ENCODE measurements at regions not wholly inside any gene's neighbourhood (a gene's known extent, or its start where the extent isn't known, plus 50 kb on each side); places are given as distances from the start of the nearest gene placed in this dataset.

DNA sequence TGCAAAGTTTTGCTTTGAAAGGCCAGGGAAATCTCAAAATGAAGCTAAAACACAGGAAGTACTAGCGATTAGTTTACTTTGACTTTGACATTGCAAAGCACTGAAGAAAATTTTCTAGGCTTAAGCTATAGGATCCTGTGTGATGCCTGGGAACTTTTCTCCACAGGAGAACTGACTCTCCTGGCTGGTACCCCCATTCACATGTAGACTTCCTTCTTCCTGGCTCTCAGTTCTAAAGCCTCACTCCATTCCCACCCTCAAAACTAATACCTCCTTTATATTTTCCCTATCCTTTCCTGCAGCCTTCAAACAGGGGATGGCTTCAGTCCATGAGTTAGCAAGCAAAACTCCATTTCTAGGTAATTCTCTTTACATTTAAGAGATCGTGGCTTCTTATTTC lies 189.5 kb downstream of the SLITRK1 start:
- no peak overlapping the region for H3K4me2 ChIP-seq (replicated peaks; ENCODE audit: low read depth, low read length, poor library complexity, severe bottlenecking)
- DNase-seq (no peak), ATAC-seq (ENCODE audit: low read depth) (no peak)
- TF ChIP-seq EZH2 (IDR thresholded peaks at IDR 0.05; ENCODE audit: borderline replicate concordance, insufficient read depth, low read depth, low read length, poor library complexity, severe bottlenecking) = no peak
- TF ChIP-seq, protein P1, sequence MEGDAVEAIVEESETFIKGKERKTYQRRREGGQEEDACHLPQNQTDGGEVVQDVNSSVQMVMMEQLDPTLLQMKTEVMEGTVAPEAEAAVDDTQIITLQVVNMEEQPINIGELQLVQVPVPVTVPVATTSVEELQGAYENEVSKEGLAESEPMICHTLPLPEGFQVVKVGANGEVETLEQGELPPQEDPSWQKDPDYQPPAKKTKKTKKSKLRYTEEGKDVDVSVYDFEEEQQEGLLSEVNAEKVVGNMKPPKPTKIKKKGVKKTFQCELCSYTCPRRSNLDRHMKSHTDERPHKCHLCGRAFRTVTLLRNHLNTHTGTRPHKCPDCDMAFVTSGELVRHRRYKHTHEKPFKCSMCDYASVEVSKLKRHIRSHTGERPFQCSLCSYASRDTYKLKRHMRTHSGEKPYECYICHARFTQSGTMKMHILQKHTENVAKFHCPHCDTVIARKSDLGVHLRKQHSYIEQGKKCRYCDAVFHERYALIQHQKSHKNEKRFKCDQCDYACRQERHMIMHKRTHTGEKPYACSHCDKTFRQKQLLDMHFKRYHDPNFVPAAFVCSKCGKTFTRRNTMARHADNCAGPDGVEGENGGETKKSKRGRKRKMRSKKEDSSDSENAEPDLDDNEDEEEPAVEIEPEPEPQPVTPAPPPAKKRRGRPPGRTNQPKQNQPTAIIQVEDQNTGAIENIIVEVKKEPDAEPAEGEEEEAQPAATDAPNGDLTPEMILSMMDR (IDR thresholded peaks at IDR 0.05) = no peak
- no peaks in the 10 kb centered on the region for H3K27me3 ChIP-seq (replicated peaks in 1 of 4; ENCODE audit: control extremely low read depth in 1 of 4, control insufficient read depth in 3 of 4, insufficient read depth in 4 of 4, low read length in 3 of 4)
- H3K4me3 ChIP-seq (ENCODE audit: control extremely low read depth in 1 of 5, extremely low read depth in 1 of 5, insufficient read depth in 1 of 5, low read depth in 2 of 5, low read length in 4 of 5) = no peak overlapping the region
- no peak overlapping the region for H3K4me3 Mint-ChIP-seq
- no peaks in the 10 kb centered on the region for H3K4me1 ChIP-seq (ENCODE audit: control insufficient read depth in 2 of 2, insufficient read depth in 2 of 2, low read length in 2 of 2)
- H3K36me3 ChIP-seq (replicated peaks in 1 of 2; ENCODE audit: control extremely low read depth in 1 of 2, control insufficient read depth in 1 of 2, extremely low read depth in 1 of 2, insufficient read depth in 2 of 2, low read length in 1 of 2) = no peaks in the 10 kb centered on the region
- no peaks in the 10 kb centered on the region for H3K79me2 ChIP-seq (ENCODE audit: control insufficient read depth, insufficient read depth, low read length)
- CTCF ChIA-PET = no interaction called here
- no peak overlapping the region for H3K27ac ChIP-seq (ENCODE audit: low read length in 2 of 2)
- WGBS (ENCODE audit: insufficient coverage) = no CpG with 5 or more reads among the region's 2 CpGs
- intact Hi-C loops (cut with micrococcal nuclease) = no loop called here
- no peaks in the 10 kb centered on the region for H3K9me3 ChIP-seq (ENCODE audit: control extremely low read depth in 1 of 3, control insufficient read depth in 2 of 3, insufficient read depth in 1 of 3, low read length in 2 of 3)
- POLR2A ChIA-PET = no interaction called here
- H3K27me3 Mint-ChIP-seq = no peaks in the 10 kb centered on the region
- H2AFZ ChIP-seq (ENCODE audit: insufficient read depth, low read depth, low read length, poor library complexity, severe bottlenecking) = no peak overlapping the region
- peaks cover 2% of the 10 kb centered on the region for H3K9me3 Mint-ChIP-seq (ENCODE audit: insufficient read depth)
- no peaks in the 10 kb centered on the region for H4K20me1 ChIP-seq (ENCODE audit: control insufficient read depth, insufficient read depth, low read length, poor library complexity, severe bottlenecking)
- no peaks in the 10 kb centered on the region for H3K4me1 Mint-ChIP-seq
- H3K9ac ChIP-seq (ENCODE audit: low read length) = no peak overlapping the region
- H3K27ac Mint-ChIP-seq = no peak overlapping the region

DNA sequence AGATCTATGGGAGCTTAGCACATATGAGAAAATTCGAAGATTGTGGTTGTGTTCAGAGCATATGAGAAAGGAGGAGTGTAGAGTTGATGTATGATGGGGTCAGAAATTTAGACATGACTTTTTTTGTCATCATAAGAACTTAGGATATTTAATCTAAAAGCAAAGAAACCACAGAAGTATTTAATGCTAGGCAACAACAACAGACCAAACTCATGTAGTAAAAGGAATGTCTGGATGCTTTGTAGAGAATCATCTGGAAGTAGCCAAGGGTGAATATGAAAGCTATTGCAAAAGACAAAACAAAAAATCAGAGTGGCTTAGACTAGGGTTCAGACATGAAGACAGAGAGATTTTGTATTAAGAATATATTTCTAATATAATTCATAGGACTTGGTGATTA lies 190.3 kb downstream of the SLITRK1 start:
- ATAC-seq (ENCODE audit: low read depth) = no peak
- Mint-ChIP-seq H3K27me3 (no peaks in the 10 kb centered on the region), H3K9me3 (ENCODE audit: insufficient read depth) (peaks cover 2% of the 10 kb centered on the region), H3K4me1 (no peaks in the 10 kb centered on the region), H3K27ac (no peak overlapping the region), H3K4me3 (no peak overlapping the region)
- Histone ChIP-seq H2AFZ (ENCODE audit: insufficient read depth, low read depth, low read length, poor library complexity, severe bottlenecking) (no peak overlapping the region), H3K27ac (ENCODE audit: low read length in 2 of 2) (no peak overlapping the region), H3K4me2 (replicated peaks; ENCODE audit: low read depth, low read length, poor library complexity, severe bottlenecking) (no peak overlapping the region), H3K4me1 (ENCODE audit: control insufficient read depth in 2 of 2, insufficient read depth in 2 of 2, low read length in 2 of 2) (no peaks in the 10 kb centered on the region), H3K79me2 (ENCODE audit: control insufficient read depth, insufficient read depth, low read length) (no peaks in the 10 kb centered on the region), H3K9me3 (ENCODE audit: control extremely low read depth in 1 of 3, control insufficient read depth in 2 of 3, insufficient read depth in 1 of 3, low read length in 2 of 3) (no peaks in the 10 kb centered on the region), H3K27me3 (replicated peaks in 1 of 4; ENCODE audit: control extremely low read depth in 1 of 4, control insufficient read depth in 3 of 4, insufficient read depth in 4 of 4, low read length in 3 of 4) (no peaks in the 10 kb centered on the region), H3K36me3 (replicated peaks in 1 of 2; ENCODE audit: control extremely low read depth in 1 of 2, control insufficient read depth in 1 of 2, extremely low read depth in 1 of 2, insufficient read depth in 2 of 2, low read length in 1 of 2) (no peaks in the 10 kb centered on the region), H4K20me1 (ENCODE audit: control insufficient read depth, insufficient read depth, low read length, poor library complexity, severe bottlenecking) (no peaks in the 10 kb centered on the region), H3K4me3 (ENCODE audit: control extremely low read depth in 1 of 5, extremely low read depth in 1 of 5, insufficient read depth in 1 of 5, low read depth in 2 of 5, low read length in 4 of 5) (no peak overlapping the region), H3K9ac (ENCODE audit: low read length) (no peak overlapping the region)
- intact Hi-C loops (cut with micrococcal nuclease) = no loop called here
- TF ChIP-seq EZH2 (IDR thresholded peaks at IDR 0.05; ENCODE audit: borderline replicate concordance, insufficient read depth, low read depth, low read length, poor library complexity, severe bottlenecking) = no peak
- TF ChIP-seq, protein P1 (IDR thresholded peaks at IDR 0.05) = no peak
- CTCF ChIA-PET = no interaction called here
- POLR2A ChIA-PET = no interaction called here
- WGBS (ENCODE audit: insufficient coverage) = 67% methylated on average over 1 of the region's 1 CpG
- no peak for DNase-seq
